DMS114 treated with DMSO at 0.1 percent for 48 hours (cell line): ENCODE measurements at regions not wholly inside any gene's neighbourhood (a gene's known extent, or its start where the extent isn't known, plus 50 kb on each side); places are given as distances from the start of the nearest gene placed in this dataset.
"Not testable (repeated sequence)": the region's sequence is repeated elsewhere in the genome, so short reads cannot be mapped to it uniquely, and the experiment has no call there.

Source experiments
- DNase-seq: peaks from one replicate; lab custom pipeline; 2025; ENCODE audit not compliant: unreplicated experiment; lab: John Stamatoyannopoulos, UW

DNA sequence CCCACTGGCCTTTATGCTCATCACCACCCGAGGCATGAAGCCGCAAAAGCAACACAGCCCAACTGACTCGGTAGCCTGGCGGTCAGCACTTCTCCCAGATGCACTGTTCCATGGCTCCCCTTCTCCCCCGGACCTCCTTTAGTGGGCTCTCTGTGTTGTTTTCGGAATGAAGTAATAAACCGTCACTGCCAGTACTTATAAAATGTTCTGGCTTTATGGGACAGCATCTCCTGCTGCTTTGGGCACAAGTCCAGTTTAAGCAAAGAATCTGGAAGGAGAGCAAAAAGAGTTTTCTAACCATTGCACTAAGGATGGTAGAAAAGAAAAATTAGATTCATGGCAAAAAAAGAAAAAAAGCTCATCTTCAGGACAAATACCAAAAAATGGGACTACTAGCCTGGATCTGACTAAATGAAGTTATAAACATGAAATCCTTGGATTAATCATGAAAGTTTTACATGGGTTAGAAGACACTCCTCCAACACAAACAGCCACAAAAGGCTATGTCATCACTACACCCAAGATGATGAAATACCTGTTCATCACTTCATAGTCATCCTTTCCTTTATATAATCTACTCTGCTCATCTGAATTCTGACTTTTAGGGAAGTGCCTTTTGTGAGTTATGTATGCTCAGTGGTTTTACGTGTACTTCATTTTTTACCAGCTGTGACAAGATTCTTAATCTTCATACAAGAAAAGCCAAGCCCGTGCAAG lies 89.5 kb upstream of the UBE2E2 start:
- DNase-seq: no peak

DNA sequence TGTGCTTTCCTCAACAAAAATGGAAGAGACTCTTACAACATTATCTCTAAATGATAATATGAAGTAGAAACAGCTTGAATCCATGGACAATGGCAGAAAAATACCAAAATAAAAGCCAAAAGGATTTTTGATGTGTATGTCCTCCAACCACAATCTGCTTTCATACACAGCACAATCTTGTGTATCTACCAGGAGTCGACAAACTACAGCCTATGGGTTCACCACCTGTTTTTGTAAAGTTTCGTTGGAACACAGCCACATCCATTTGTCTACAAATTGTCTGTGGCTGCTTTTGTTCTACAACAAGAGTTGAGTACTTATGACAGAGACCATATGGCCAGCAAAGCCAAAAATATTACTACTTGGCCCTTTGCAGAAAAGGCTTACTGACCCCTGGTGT lies 88.7 kb upstream of the UBE2E2 start:
- no peak for DNase-seq

DNA sequence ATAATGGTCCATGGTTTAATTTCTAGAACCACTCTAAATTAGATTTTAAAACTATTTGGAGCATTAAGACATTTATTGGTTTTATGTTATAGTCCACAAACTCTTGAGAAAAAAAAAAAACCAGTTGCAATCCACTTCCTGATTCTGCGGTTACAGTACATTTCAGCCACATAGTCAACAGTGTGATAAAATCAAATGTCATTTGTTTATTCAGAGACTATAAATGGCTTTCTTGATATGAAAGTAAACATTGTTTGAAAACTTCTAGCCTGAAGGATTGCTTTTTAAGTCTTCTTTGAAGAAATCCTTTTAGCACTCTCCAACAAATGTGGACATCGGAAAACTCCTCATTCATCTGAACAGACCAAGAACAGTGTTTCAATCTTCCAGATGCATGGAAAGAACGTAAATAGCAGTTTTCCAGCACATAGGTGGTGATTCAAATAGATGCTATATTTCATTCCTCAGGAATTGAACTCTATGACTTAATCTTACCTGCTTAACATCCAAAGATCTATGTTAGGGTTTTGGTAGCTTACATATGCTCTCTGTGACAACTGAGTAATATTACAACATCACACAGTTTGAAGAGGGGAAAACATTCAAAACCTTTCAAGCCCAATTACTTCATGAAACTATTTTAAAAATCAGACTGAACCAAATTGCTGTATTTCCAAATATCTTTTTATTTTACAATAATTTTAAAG lies 87.8 kb upstream of the UBE2E2 start:
- no peak for DNase-seq

DNA sequence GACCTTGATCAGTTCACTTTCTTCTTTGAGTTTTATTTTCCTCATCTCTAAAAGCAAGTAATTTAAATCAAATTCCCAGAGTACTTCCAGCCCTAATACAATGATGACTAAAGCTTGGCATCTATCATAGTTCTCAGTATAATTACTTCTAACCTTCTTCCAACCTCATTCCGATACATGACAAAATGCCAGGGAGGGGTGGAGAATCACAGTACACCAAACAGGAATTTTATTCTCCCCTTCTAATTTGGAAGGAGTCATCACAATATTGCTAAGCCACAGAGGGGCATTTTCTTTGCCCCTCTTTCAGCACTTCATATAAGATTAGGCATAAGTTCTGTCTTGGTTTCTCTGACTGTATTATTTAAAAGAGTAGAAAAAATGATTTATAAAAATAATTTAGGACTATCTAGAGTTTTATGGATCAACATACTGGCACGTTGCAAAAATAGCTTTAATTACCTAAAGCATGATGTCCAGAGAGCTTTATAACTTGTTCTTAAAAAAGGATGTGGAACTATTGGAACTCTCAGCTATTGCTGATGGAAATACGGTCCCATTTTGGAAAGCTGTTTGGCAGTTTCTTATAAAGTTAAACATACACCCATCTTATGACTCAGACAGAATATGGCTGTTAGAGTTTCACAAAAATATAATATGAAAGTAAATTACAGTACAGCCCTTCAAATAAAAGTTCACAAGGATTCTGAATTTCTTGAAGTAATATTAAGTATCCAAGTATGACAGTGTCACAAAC lies 86.9 kb upstream of the UBE2E2 start:
- DNase-seq: no peak

DNA sequence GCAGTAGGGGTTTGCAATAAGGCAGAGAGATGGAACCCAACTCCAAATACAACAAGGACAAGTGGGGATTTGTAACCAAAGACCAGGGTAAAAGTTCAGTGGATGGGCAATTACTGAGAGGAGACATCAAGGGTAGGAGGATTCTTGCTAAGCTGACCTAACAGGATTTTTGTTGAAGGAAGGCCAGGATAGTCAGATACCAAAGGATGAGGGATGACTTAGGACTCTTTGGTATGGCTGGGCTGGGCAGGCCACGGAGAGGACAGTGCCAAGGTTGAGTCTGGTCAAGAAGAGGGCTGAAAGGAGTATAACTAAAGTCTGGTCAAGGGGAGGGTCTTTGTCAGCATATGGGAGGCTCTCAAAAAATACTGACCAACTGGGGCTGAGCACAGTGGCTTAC lies 85.3 kb upstream of the UBE2E2 start:
- no peak for DNase-seq

DNA sequence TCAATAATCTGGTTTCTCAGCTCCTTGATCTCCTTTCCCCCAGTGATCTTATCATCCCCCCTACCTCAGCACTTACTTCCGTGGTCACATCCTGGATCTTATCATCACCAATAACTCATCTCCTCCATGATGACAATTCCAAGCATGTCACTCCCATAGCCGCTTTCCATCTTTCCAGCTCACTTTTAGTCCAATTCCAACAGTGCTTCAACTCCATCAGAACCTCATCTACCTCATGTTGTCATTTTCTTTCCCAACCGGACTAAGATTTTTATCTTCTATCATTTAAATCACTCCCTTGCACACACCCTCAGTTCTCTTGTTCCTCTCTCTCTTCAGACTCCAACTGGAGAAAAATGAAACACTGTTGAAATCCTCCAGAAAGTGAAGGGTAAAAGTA lies 75.9 kb upstream of the UBE2E2 start:
- DNase-seq: no peak

DNA sequence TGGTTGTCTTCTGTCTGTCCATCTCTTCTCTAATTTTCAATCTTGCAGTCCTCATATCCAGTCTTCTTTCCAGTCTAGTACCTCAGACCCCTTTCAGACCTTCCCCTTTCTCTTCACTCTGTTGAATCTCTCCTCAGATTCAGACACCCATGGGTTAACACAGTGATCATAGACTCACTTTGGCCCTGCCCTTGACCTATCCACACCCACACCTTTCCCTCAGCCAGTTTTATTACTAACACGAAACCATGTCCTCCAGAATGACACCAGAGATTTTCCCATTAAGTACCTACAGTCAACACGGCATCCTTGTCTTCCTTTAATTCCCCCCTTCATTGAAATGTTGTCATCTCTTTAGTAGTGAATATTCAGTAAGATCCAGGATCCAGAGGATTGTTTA lies 74.5 kb upstream of the UBE2E2 start:
- DNase-seq: no peak

DNA sequence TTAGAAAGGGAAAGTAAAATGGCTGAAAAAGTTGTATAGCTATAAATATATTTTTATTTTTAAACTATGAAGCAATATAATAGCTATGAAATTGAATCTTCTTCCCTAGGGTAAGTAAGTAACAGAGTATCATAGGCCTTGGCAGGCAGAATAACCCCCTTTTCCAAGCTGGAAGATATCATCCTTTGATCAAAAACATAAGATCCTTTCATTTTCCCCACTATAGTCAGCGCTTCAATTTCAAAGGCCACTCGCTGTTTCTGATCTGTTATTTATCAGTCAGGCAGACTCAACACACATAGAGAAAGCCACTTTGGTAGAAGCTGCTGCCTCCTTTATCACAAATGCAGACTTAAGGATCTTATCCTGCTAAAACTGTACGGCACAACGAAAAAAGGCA lies 74.0 kb upstream of the UBE2E2 start:
- DNase-seq: no peak

DNA sequence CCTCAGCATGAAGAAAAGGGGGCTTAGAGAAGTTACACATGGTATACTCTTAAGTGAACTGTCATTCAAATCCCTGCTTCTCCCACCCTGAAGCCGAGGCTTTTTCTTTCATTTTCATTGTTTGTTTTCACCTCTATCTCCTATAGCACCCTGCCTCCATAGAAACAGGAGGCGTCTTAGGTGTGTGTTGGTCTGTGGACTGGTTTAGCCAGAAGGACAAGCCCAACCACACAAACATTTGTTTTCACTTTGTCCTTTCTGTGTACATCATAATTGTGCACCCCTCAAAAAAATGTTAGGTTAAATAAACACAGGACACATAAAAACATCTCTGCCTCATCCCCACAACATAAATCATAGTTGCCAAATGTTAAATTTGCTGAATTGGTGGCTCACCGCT lies 73.3 kb upstream of the UBE2E2 start:
- no peak for DNase-seq

DNA sequence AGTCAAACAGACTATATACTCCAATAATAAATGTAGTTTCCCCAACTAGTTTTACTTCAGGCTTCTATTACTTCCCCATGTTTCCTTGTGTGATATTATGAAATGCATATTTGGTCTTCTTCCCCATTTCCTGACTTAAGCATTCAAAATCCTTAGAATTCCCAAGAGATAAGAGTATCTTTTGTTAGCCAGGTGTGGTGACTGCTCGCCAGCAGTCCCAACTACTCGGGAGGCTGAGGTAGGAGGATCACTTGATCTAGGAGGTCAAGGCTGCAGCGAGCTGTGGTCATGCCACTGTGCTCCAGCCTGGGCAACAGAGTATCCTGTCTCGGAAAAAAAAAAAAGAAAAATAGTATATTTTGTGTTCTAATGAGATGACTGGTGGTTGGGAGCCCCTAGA lies 72.7 kb upstream of the UBE2E2 start:
- DNase-seq: no peak

DNA sequence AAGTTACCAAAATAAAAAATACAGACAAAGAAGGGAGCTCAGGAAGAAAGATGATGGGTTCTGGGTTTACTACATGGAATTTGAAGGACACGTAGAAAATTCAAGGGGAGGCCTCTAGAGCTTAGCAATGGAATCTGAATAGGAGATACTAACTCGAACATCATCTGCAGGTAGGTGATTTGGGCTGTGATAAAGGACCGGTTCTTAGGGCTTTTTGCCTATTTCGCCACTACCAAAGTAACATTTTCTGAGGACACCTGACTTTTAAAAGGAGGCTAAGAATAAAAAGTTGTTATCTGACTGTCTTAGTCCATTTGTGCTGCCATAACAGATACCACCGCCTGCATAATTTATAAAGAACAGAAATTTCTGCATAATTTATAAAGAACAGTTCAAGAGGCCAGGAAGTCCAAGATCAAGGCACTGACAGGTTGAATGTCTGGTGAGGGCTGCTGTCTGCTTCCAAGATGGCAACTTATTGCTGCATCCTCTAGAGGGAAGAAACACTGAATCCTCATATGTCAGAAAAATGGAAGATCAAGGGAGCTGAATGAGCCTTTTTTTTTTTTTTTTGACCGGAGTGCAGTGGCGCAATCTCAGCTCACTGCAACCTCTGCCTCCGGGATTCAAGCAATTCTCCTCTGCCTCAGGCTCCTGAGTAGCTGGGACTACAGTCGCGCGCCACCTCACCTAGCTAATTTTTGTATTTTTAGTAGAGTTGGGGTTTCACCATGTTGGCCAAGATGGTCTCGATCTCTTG lies 67.9 kb upstream of the UBE2E2 start:
- DNase-seq: no peak

DNA sequence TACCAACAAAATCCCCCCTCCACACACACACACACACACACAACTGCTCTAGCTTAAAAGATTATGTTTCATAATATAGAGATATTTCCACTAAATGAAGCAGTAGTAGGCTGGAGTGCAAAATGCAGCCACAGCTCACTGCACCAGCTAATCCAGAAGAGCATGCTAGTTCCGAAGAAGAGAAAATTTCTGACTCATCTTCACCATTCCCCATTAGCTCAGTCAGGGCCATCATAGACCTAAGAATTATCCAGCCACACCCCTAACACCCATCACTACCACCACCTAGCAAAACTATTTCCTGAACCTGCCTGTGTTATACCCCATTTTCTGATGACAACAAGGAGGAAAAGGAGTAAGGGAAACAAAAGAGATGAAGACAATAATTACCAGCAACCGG lies 67.1 kb upstream of the UBE2E2 start:
- no peak for DNase-seq

DNA sequence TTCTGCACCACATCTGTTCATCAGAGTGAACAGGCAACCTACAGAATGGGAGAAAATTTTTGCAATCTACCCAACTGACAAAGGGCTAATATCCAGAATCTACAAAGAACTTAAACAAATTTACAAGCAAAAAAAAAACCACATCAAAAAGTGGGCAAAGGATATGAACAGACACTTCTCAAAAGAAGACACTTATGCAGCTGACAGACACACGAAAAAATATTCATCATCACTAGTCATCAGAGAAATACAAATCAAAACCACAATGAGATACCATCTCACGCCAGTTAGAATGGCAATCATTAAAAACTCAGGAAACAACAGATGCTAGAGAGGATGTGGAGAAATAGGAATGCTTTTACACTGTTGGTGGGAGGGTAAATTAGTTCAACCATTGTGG lies 59.1 kb upstream of the UBE2E2 start:
- DNase-seq: not testable (repeated sequence)

DNA sequence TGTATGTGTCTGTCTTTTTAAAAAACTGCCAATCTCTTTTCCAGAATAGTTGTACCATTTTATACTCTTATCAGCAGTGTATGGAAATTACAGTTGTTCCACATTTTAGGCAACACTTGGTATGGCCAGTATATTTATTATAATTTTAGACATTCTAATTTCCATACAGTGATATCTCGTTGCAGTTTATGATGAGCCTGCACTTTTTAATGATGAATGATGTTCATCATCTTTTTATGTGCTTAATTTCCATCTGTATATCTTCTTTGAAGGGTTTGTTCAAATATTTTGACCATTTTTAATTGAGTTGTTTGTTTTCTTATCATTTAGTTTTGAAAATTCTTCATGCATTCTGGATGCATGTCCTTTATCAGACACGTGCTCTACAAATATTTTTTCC lies 57.0 kb upstream of the UBE2E2 start:
- DNase-seq: no peak

DNA sequence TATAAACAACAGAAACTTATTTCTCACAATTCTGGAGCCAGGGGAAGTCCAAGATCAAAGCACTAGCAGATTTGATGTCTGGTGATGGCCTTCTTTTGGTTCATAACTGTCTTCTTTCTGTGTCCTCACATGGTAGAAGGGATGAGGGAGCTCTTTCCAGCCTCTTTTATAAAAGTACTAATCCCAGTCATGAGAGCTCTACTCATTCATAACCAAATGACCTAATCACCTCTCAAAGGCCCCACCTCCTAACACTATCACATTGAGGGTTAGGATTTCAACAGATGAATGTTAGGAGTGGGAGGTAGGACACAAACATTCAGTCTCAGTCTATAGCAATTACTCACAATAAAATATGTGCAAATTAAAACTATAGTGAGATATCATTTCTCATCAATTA lies 50.1 kb upstream of the UBE2E2 start:
- no peak for DNase-seq
